ENCODE measurements at regions not wholly inside any gene's neighbourhood (a gene's known extent, or its start where the extent isn't known, plus 50 kb on each side); places are given as distances from the start of the nearest gene placed in this dataset.

GRCh38 chr2:21754164-21754788 lies 630.5 kb downstream of the TDRD15 start:
- no peak for DNase-seq (ENCODE audit: extremely low spot score in 2 of 2)

GRCh38 chr2:21757805-21758430 lies 634.1 kb downstream of the TDRD15 start:
- Histone ChIP-seq H3K27ac (no peak overlapping the region), H3K4me3 (no peak overlapping the region), H3K27me3 (no peaks in the 10 kb centered on the region), H3K36me3 (no peaks in the 10 kb centered on the region), H3K4me1 (no peaks in the 10 kb centered on the region), H3K9me3 (no peaks in the 10 kb centered on the region)
- intact Hi-C loops (cut with DNase I): no loop called here
- no peak for DNase-seq (ENCODE audit: extremely low spot score in 2 of 2)
- TF ChIP-seq POLR2AphosphoS5 (IDR thresholded peaks at IDR 0.05; ENCODE audit: insufficient read depth in 1 of 2, low read depth in 1 of 2) (no peak), POLR2A (IDR thresholded peaks at IDR 0.05) (no peak), CTCF (IDR thresholded peaks at IDR 0.05) (no peak)

More at GRCh38 chr2:21754164-21754788, 630.5 kb downstream of the TDRD15 start:
- no peak overlapping the region for H3K27ac ChIP-seq
- no peaks in the 10 kb centered on the region for H3K4me1 ChIP-seq
- intact Hi-C loops (cut with DNase I): no loop called here
- no peaks in the 10 kb centered on the region for H3K9me3 ChIP-seq
- H3K4me3 ChIP-seq: no peak overlapping the region
- no peaks in the 10 kb centered on the region for H3K27me3 ChIP-seq
- TF ChIP-seq POLR2A (IDR thresholded peaks at IDR 0.05) (no peak), CTCF (IDR thresholded peaks at IDR 0.05) (no peak), POLR2AphosphoS5 (IDR thresholded peaks at IDR 0.05; ENCODE audit: insufficient read depth in 1 of 2, low read depth in 1 of 2) (no peak)
- H3K36me3 ChIP-seq: no peaks in the 10 kb centered on the region

GRCh38 chr2:21759819-21760218 lies 636.1 kb downstream of the TDRD15 start:
- no peak for TF ChIP-seq CTCF (IDR thresholded peaks at IDR 0.05)
- TF ChIP-seq POLR2AphosphoS5 (IDR thresholded peaks at IDR 0.05; ENCODE audit: insufficient read depth in 1 of 2, low read depth in 1 of 2): no peak
- no peak for TF ChIP-seq POLR2A (IDR thresholded peaks at IDR 0.05)
- intact Hi-C loops (cut with DNase I): no loop called here

GRCh38 chr2:21761361-21761760 lies 637.6 kb downstream of the TDRD15 start:
- no peak for DNase-seq (ENCODE audit: extremely low spot score in 2 of 2)
- intact Hi-C loops (cut with DNase I): no loop called here
- Histone ChIP-seq H3K27ac (no peak overlapping the region), H3K27me3 (no peaks in the 10 kb centered on the region), H3K9me3 (no peaks in the 10 kb centered on the region), H3K36me3 (no peaks in the 10 kb centered on the region), H3K4me1 (no peaks in the 10 kb centered on the region), H3K4me3 (no peak overlapping the region)
- TF ChIP-seq CTCF (IDR thresholded peaks at IDR 0.05) (no peak), POLR2A (IDR thresholded peaks at IDR 0.05) (no peak), POLR2AphosphoS5 (IDR thresholded peaks at IDR 0.05; ENCODE audit: insufficient read depth in 1 of 2, low read depth in 1 of 2) (no peak)

More at GRCh38 chr2:21759819-21760218, 636.1 kb downstream of the TDRD15 start:
- H3K27ac ChIP-seq: no peak overlapping the region
- no peak overlapping the region for H3K4me3 ChIP-seq
- no peaks in the 10 kb centered on the region for H3K36me3 ChIP-seq
- H3K9me3 ChIP-seq: no peaks in the 10 kb centered on the region
- H3K4me1 ChIP-seq: no peaks in the 10 kb centered on the region
- H3K27me3 ChIP-seq: no peaks in the 10 kb centered on the region
- no peak for DNase-seq (ENCODE audit: extremely low spot score in 2 of 2)

- Histone ChIP-seq H3K27me3 (no peaks in the 10 kb centered on the region), H3K36me3 (no peaks in the 10 kb centered on the region), H3K27ac (no peak overlapping the region), H3K9me3 (no peaks in the 10 kb centered on the region), H3K4me3 (no peak overlapping the region), H3K4me1 (no peaks in the 10 kb centered on the region)
- intact Hi-C loops (cut with DNase I): no loop called here
- TF ChIP-seq CTCF (IDR thresholded peaks at IDR 0.05) (no peak), POLR2A (IDR thresholded peaks at IDR 0.05) (no peak), POLR2AphosphoS5 (IDR thresholded peaks at IDR 0.05; ENCODE audit: insufficient read depth in 1 of 2, low read depth in 1 of 2) (no peak)
- DNase-seq (ENCODE audit: extremely low spot score in 2 of 2): no peak
Observed at GRCh38 chr2:21763501-21763900, 639.7 kb downstream of the TDRD15 start.

Data from vagina (tissue), 2 donors.